Frontal cortex (tissue), 3 donors: ENCODE measurements at regions not wholly inside any gene's neighbourhood (a gene's known extent, or its start where the extent isn't known, plus 50 kb on each side); places are given as distances from the start of the nearest gene placed in this dataset.
A peak's percentile ranks its signal among the peaks of the same experiment; 100 is the strongest.

Experiments
- DNase-seq, 2 donors: peaks; one replicate each; pipeline ENCODE4 v3.0.0; 2012; ENCODE audit warnings: low spot score in 2 of 2
- FAIRE-seq: peaks from 2 replicates; lab custom pipeline; 2012; peaks lifted over from hg19 to GRCh38; lab: Jason Lieb, UNC
- donor health status: control.
- donor health status: control.
- donor health status: control.

GRCh38 chr21:16159213-16159970, 429.6 kb downstream of the USP25 start:
- no peak for DNase-seq
- FAIRE-seq = no peak

- DNase-seq = no peak
- FAIRE-seq = no peak
These were observed 430.2 kb downstream of the USP25 start for GRCh38 chr21:16159971-16160350.

GRCh38 chr21:16162953-16163352, 433.2 kb downstream of the USP25 start:
- FAIRE-seq = no peak

GRCh38 chr21:16169102-16169511, 439.3 kb downstream of the USP25 start:
- DNase-seq (no peak), FAIRE-seq (no peak)

More at GRCh38 chr21:16162953-16163352, 433.2 kb downstream of the USP25 start:
- DNase-seq = no peak

GRCh38 chr21:16169779-16170178, 440.0 kb downstream of the USP25 start:
- DNase-seq (no peak), FAIRE-seq (no peak)

- FAIRE-seq = peak; percentile 23
- DNase-seq = no peak
These were observed 446.8 kb downstream of the USP25 start for GRCh38 chr21:16176570-16176969.

- no peak for DNase-seq
These were observed 447.8 kb downstream of the USP25 start for GRCh38 chr21:16177532-16177931.

GRCh38 chr21:16179773-16180172, 450.0 kb downstream of the USP25 start:
- FAIRE-seq = no peak
- no peak for DNase-seq

More at GRCh38 chr21:16177532-16177931, 447.8 kb downstream of the USP25 start:
- no peak for FAIRE-seq

GRCh38 chr21:16180614-16181013, 450.8 kb downstream of the USP25 start:
- FAIRE-seq = no peak
- DNase-seq = no peak

- no peak for DNase-seq
- no peak for FAIRE-seq
These were observed 451.2 kb downstream of the USP25 start for GRCh38 chr21:16181018-16181417.

- FAIRE-seq (no peak), DNase-seq (no peak)
These were observed 456.0 kb downstream of the USP25 start for GRCh38 chr21:16185766-16186165.

GRCh38 chr21:16186742-16187141, 457.0 kb downstream of the USP25 start:
- DNase-seq (no peak), FAIRE-seq (no peak)

- DNase-seq (no peak), FAIRE-seq (no peak)
These were observed 458.0 kb downstream of the USP25 start for GRCh38 chr21:16187603-16188301.

GRCh38 chr21:16192902-16193301, 463.1 kb downstream of the USP25 start:
- no peak for DNase-seq
- FAIRE-seq = no peak

GRCh38 chr21:16193496-16194094, 463.8 kb downstream of the USP25 start:
- FAIRE-seq = peak; percentile 58

GRCh38 chr21:16194095-16194787, 464.5 kb downstream of the USP25 start:
- no peak for FAIRE-seq

More at GRCh38 chr21:16193496-16194094, 463.8 kb downstream of the USP25 start:
- DNase-seq = no peak

GRCh38 chr21:16194788-16195537, 465.2 kb downstream of the USP25 start:
- peak; percentile 28 for FAIRE-seq
- no peak for DNase-seq

More at GRCh38 chr21:16194095-16194787, 464.5 kb downstream of the USP25 start:
- DNase-seq = peak in 1 of 2 donors; percentile 11

- FAIRE-seq (no peak), DNase-seq (no peak)
These were observed 465.7 kb downstream of the USP25 start for GRCh38 chr21:16195538-16195910.

GRCh38 chr21:16196001-16196400, 466.2 kb downstream of the USP25 start:
- DNase-seq (no peak), FAIRE-seq (no peak)

GRCh38 chr21:16198546-16198945, 468.8 kb downstream of the USP25 start:
- no peak for DNase-seq
- no peak for FAIRE-seq
